ENCODE measurements at regions not wholly inside any gene's neighbourhood (a gene's known extent, or its start where the extent isn't known, plus 50 kb on each side); places are given as distances from the start of the nearest gene placed in this dataset.

- no peaks in the 10 kb centered on the region for H3K27me3 ChIP-seq (ENCODE audit: low read length)
- H2AFZ ChIP-seq (ENCODE audit: low read length), result no peak overlapping the region
- no peaks in the 10 kb centered on the region for H3K79me2 ChIP-seq (ENCODE audit: low read length)
- intact Hi-C loops (cut with micrococcal nuclease), result loop anchor here (10.0 kb wide), 2 partner anchors 53 to 347 kb away; no protein-coding TSS in a partner anchor
- peak; percentile 18 for DNase-seq
- no peak overlapping the region for H3K4me2 ChIP-seq (ENCODE audit: low read length)
- H3K27ac ChIP-seq (ENCODE audit: low read length), result no peak overlapping the region
- no peaks in the 10 kb centered on the region for H3F3A ChIP-seq (ENCODE audit: low read length, unreplicated experiment)
- no peaks in the 10 kb centered on the region for H3K9me3 ChIP-seq (ENCODE audit: low read length)
- no peaks in the 10 kb centered on the region for H3K36me3 ChIP-seq (ENCODE audit: low read depth, low read length)
- no TSS peak for BruUV-seq (replicated peaks)
- TF ChIP-seq CTCF (conservative IDR thresholded peaks at IDR 0.05; ENCODE audit: low read depth, low read length), result no peak
- no peak for TF ChIP-seq EZH2phosphoT487 (IDR thresholded peaks at IDR 0.05; ENCODE audit: borderline replicate concordance, low read length)
- TF ChIP-seq EZH2 (IDR thresholded peaks at IDR 0.05; ENCODE audit: low read length, unreplicated experiment), result no peak
- H3K4me1 ChIP-seq (ENCODE audit: insufficient read depth, low read length), result no peaks in the 10 kb centered on the region; the same call in 1 of the 2 replicates
- CTCF ChIA-PET, result interaction anchor here (0.6 to 0.7 kb wide), 3 partner anchors 161 to 1264 kb away, joined by 3 to 6 read pairs (median 5); no protein-coding TSS in a partner anchor
- no peak overlapping the region for H3K4me3 ChIP-seq (ENCODE audit: low read length)
- H3K9me2 ChIP-seq (replicated peaks; ENCODE audit: low read length), result no peaks in the 10 kb centered on the region
- peak; percentile 67 for ATAC-seq
- no peak overlapping the region for H3K9ac ChIP-seq (ENCODE audit: low read length)
- POLR2A ChIA-PET (ENCODE audit: unreplicated experiment), result interaction anchor here (0.6 kb wide), 1 partner anchor 105 kb away, joined by 4 read pairs; no protein-coding TSS in a partner anchor
- H4K20me1 ChIP-seq (ENCODE audit: low read length), result no peaks in the 10 kb centered on the region
These were observed 724.9 kb downstream of the NSUN3 start for GRCh38 chr3:94787734-94788270.

- no peaks in the 10 kb centered on the region for H3K79me2 ChIP-seq (ENCODE audit: low read length)
- no peaks in the 10 kb centered on the region for H3K9me2 ChIP-seq (replicated peaks; ENCODE audit: low read length)
- peaks cover 5% of the 10 kb centered on the region for H3K4me1 ChIP-seq (ENCODE audit: insufficient read depth, low read length)
- ChIA-PET POLR2A (ENCODE audit: unreplicated experiment) (no interaction called here), CTCF (no interaction called here)
- no peaks in the 10 kb centered on the region for H3K36me3 ChIP-seq (ENCODE audit: low read depth, low read length)
- BruUV-seq (replicated peaks), result no TSS peak
- H3K27me3 ChIP-seq (ENCODE audit: low read length), result no peaks in the 10 kb centered on the region
- no peak for TF ChIP-seq EZH2phosphoT487 (IDR thresholded peaks at IDR 0.05; ENCODE audit: borderline replicate concordance, low read length)
- TF ChIP-seq EZH2 (IDR thresholded peaks at IDR 0.05; ENCODE audit: low read length, unreplicated experiment), result no peak
- TF ChIP-seq CTCF (conservative IDR thresholded peaks at IDR 0.05; ENCODE audit: low read depth, low read length), result no peak
- H3K4me2 ChIP-seq (ENCODE audit: low read length), result no peak overlapping the region
- no peaks in the 10 kb centered on the region for H3F3A ChIP-seq (ENCODE audit: low read length, unreplicated experiment)
- no peaks in the 10 kb centered on the region for H4K20me1 ChIP-seq (ENCODE audit: low read length)
- no peak overlapping the region for H3K9ac ChIP-seq (ENCODE audit: low read length)
- ATAC-seq (no peak), DNase-seq (peak; percentile 16)
- H3K4me3 ChIP-seq (ENCODE audit: low read length), result no peak overlapping the region
- no peak overlapping the region for H2AFZ ChIP-seq (ENCODE audit: low read length)
- no peaks in the 10 kb centered on the region for H3K9me3 ChIP-seq (ENCODE audit: low read length)
- intact Hi-C loops (cut with micrococcal nuclease), result loop anchor here (10.0 kb wide), 3 partner anchors 140 to 360 kb away; no protein-coding TSS in a partner anchor
- no peak overlapping the region for H3K27ac ChIP-seq (ENCODE audit: low read length)
These were observed 731.7 kb downstream of the NSUN3 start for GRCh38 chr3:94794563-94794962.

- H2AFZ ChIP-seq (ENCODE audit: low read length), result no peak overlapping the region
- H3K4me3 ChIP-seq (ENCODE audit: low read length), result no peak overlapping the region
- no peaks in the 10 kb centered on the region for H3K9me3 ChIP-seq (ENCODE audit: low read length)
- ChIA-PET CTCF (interaction anchor here (0.6 kb wide), 1 partner anchor 919 kb away, joined by 3 read pairs; no protein-coding TSS in a partner anchor), POLR2A (ENCODE audit: unreplicated experiment) (no interaction called here)
- H4K20me1 ChIP-seq (ENCODE audit: low read length), result no peaks in the 10 kb centered on the region
- H3K4me2 ChIP-seq (ENCODE audit: low read length), result peak overlapping the region; percentile 18; the same call in 1 of the 2 replicates
- BruUV-seq (replicated peaks), result no TSS peak
- no peaks in the 10 kb centered on the region for H3K79me2 ChIP-seq (ENCODE audit: low read length)
- no peaks in the 10 kb centered on the region for H3K9me2 ChIP-seq (replicated peaks; ENCODE audit: low read length)
- no peaks in the 10 kb centered on the region for H3F3A ChIP-seq (ENCODE audit: low read length, unreplicated experiment)
- H3K4me1 ChIP-seq (ENCODE audit: insufficient read depth, low read length), result peaks cover 11% of the 10 kb centered on the region
- intact Hi-C loops (cut with micrococcal nuclease), result loop anchor here (1.0 to 10.0 kb wide), 5 partner anchors 27 to 463 kb away; no protein-coding TSS in a partner anchor
- no peak for TF ChIP-seq CTCF (conservative IDR thresholded peaks at IDR 0.05; ENCODE audit: low read depth, low read length)
- H3K27me3 ChIP-seq (ENCODE audit: low read length), result no peaks in the 10 kb centered on the region
- no peaks in the 10 kb centered on the region for H3K36me3 ChIP-seq (ENCODE audit: low read depth, low read length)
- H3K9ac ChIP-seq (ENCODE audit: low read length), result no peak overlapping the region
- peak; percentile 94 for ATAC-seq
- peak overlapping the region; percentile 47 for H3K27ac ChIP-seq (ENCODE audit: low read length)
- peak; percentile 75 for DNase-seq
These were observed 736.7 kb downstream of the NSUN3 start for GRCh38 chr3:94799420-94800060.

All from PC-3 (cell line).